NCI-H82 treated with DMSO at 0.1 percent for 48 hours (cell line): ENCODE measurements at regions not wholly inside any gene's neighbourhood (a gene's known extent, or its start where the extent isn't known, plus 50 kb on each side); places are given as distances from the start of the nearest gene placed in this dataset.
"Not testable (repeated sequence)": the region's sequence is repeated elsewhere in the genome, so short reads cannot be mapped to it uniquely, and the experiment has no call there.

Experiments
- DNase-seq: peaks from one replicate; lab custom pipeline; 2025; ENCODE audit not compliant: unreplicated experiment; lab: John Stamatoyannopoulos, UW

GRCh38 chr2:144972676-144973075 is 452.8 kb upstream of the ZEB2 start:
- no peak for DNase-seq

DNA sequence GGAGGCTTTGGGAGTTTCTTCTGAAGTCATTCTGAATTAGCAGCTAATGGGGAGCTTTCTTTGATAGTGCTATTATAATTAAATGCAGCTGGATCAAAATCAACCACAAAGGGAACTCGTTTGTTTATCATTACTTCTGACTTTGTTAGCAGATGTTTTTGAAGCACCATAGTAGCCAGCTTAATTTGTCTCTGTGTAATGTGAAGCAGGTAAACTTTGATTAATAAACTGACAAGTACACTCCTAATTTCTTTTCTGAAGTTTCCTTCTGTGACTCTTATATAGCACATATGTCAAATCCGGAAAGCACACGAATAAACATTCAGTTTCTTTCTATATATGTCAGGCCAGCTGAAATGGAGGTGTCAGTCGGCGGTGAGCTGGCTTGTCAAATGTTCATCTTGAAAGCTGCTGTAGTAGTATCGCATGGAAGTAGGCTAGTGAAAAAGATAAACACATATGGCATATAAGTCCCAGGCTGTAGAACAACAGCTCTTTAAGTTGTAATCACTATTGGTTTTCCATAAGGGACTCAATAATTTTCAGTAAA is 451.9 kb upstream of the ZEB2 start:
- no peak for DNase-seq

GRCh38 chr2:144970410-144970809 is 450.5 kb upstream of the ZEB2 start:
- not testable (repeated sequence) for DNase-seq

DNA sequence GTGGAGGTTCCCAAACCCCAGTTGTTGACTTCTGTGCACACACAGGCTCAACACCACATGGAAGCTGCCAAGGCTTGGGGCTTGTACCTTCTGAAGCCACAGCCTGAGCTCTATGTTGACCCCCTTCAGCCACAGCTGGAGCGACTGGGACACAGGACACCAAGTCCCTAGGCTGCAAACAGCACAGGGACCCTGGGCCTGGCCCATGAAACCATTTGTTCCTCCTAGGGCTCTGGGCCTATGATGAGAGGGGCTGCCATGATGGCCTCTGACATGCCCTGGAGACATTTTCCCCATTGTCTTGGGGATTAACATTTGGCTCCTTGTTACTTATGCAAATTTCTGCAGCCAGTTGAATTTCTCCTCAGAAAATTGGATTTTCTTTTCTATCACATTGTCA is 449.6 kb upstream of the ZEB2 start:
- DNase-seq: not testable (repeated sequence)

- no peak for DNase-seq
These were observed 448.0 kb upstream of the ZEB2 start for GRCh38 chr2:144967961-144968360.

DNA sequence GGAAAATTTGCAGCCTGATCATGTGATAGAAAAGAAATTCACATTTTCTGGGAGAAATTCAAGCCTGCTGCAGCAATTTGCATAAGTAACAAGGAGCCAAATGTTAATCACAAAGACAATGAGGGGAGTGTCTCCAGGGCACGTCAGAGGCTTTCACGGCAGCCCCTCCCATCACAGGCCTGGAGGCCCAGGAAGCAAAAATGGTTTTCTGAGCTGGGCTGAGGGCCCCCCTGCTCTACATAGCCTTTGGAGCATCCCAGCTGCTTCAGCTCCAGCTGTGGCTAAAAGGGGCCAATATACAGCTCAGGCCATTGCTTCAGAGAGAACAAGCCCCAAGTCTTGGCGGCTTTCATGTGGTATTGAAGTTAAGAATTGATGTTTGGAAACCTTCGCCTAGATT is 445.3 kb upstream of the ZEB2 start:
- DNase-seq: no peak

DNA sequence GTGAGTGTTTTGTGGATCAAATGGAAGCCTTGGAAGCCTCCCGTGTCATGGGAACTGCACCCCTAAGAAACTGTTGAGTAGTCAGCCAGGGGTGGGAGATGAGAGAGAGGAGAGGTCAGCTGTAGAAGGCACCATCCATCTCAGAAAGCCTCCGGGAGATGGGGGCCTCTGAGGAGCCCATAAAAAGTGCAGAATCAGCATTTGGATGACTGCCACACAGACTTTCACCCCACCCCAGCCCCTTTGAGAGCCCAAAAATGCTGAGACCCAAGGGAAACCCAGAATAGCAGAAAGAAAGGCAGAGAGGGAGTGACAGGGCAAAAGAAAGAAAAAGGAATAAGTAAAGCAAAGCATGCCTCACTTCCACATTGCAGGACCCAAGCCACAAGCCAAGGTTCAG is 443.1 kb upstream of the ZEB2 start:
- no peak for DNase-seq

DNA sequence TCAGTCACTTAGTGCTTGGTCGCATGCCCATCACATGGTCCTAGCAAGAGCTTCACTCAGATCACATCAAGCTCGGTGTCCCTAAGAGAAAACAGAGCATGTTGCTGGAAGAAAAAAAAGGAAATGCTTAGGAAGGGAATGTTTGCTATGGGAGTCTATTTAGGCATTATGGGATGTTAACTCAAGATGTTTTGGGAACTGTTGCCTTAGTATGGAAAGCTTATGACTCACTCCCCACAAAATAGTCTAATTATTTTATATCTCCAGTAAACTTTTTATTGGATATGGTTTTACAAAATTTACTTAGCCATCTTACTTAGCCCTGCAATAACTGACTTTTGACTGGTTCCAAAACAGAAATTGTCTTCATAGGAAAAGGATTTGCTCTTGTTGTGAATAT is 439.5 kb upstream of the ZEB2 start:
- no peak for DNase-seq

GRCh38 chr2:144950899-144951560 is 431.1 kb upstream of the ZEB2 start:
- no peak for DNase-seq

- no peak for DNase-seq
These were observed 428.4 kb upstream of the ZEB2 start for GRCh38 chr2:144948205-144948855.

DNA sequence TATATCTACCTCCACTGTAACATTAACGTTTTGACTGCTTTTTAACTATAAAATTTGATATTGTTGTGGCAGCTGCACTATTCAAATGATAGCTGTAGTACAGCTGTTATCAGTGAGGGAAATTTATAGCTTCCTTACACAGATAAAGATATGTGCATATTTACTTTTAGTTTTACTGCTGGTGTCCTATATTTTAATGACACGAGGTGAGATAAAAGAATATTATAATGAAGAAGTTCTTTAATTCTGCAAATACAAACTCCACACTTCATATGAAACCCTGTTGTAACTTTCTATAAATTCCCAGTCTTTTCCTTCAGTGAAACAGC is 427.8 kb upstream of the ZEB2 start:
- DNase-seq: no peak

DNA sequence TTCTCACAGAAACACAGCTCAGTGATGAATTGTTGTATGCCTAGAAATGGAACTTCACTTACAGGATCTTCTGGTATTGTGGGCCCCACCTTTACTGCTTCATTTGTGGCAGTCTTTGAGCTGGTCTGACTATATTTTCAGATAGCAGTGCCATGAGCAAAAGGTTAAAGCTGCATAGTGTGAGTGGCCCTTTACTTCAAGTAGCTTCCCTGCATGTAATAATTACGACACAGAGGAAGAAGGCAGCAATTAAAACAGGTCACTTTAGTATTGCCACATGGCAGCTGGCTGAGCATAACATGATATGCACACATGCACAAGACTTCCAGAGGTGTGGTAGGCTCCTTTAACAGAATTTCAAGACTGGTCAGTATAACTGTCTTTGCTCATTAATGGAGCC is 426.3 kb upstream of the ZEB2 start:
- no peak for DNase-seq

GRCh38 chr2:144944546-144945220 is 424.8 kb upstream of the ZEB2 start:
- no peak for DNase-seq

DNA sequence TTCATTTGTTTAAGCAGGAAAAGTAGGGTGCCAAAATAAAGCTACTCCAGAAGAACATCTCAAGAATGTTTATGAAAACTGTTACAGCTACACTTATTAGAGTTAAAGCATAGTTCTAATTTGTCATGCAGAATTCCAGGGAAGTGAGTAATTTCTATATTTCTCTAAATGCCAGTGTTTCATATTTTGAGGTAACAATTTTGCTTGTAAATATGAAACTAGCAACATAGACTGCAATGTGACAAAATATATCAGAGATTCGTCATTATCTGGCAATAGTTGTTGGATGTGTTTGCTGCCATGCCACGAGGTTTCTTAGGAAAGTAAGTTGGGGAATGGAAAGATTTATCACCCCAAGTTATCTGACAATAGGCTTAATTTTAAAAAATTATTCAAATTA is 424.1 kb upstream of the ZEB2 start:
- DNase-seq: no peak

DNA sequence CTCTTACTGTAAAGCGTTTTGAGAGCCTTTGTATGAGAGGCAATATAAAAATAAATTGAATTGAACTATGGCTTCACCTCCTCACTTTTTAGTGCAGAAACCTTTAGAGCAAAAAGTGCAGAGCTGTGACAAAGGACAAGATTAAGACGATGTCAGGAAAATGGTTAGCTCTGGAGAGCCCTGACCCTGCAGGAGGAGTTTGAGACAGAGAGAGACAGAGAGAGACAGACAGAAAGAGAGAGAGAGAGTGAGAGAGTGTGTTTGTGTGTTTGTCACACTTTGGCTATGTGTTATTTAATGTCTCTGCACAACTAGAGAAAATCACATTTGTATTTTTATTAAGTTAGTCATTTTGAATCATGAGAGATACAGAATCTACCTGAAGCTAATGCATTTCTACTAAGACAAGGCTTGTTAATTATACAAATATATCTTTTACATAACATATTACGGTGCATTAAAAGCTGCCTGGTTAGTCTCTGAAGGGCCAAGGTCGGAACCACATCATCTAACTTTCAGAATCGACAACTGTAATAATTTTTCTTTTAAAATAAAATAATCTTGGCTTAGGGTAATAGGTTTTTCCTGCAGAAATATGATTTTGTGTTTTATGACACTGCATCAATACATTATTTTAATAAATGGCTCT is 423.5 kb upstream of the ZEB2 start:
- no peak for DNase-seq

- no peak for DNase-seq
These were observed 422.8 kb upstream of the ZEB2 start for GRCh38 chr2:144942516-144943256.

GRCh38 chr2:144941743-144942488 is 422.0 kb upstream of the ZEB2 start:
- DNase-seq: no peak

DNA sequence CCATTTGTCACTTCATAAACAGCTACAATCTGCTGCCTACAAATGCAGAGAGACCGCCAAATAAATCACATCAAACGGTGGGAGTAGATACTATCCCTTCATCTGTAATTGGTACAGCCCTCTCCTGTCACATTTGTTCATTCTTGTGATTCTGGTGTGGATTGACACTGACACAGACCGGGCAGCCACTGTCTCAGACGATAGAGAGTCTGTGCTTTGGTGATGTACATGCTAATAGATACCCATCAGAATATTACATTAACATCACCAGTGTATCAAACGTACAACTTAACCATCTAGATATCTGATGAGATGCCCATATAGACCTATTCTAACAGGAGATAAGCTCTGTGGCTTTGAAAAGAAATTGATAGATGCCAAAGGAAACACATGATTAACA is 419.7 kb upstream of the ZEB2 start:
- no peak for DNase-seq

GRCh38 chr2:144937910-144938709 is 418.2 kb upstream of the ZEB2 start:
- no peak for DNase-seq

- DNase-seq: no peak
These were observed 417.1 kb upstream of the ZEB2 start for GRCh38 chr2:144937066-144937465.
